ENCODE measurements at regions not wholly inside any gene's neighbourhood (a gene's known extent, or its start where the extent isn't known, plus 50 kb on each side); places are given as distances from the start of the nearest gene placed in this dataset.
"Not testable (repeated sequence)": the region's sequence is repeated elsewhere in the genome, so short reads cannot be mapped to it uniquely, and the experiment has no call there.

GRCh38 chr10:109618748-109619147 is 304.6 kb downstream of the XPNPEP1 start:
- ATAC-seq (ENCODE audit: insufficient number of reproducible peaks, low FRiP score, low read depth): no peak
- Histone ChIP-seq H3K4me1 (ENCODE audit: control insufficient read depth in 1 of 2, low read depth in 2 of 2) (no peaks in the 10 kb centered on the region), H3K27me3 (replicated peaks; ENCODE audit: insufficient read depth) (no peaks in the 10 kb centered on the region), H3K36me3 (no peaks in the 10 kb centered on the region), H3K4me3 (no peak overlapping the region), H3K27ac (no peak overlapping the region), H3K9me3 (no peaks in the 10 kb centered on the region)
- no peak for TF ChIP-seq CTCF (IDR thresholded peaks at IDR 0.05)
- no peak for DNase-seq (ENCODE audit: low spot score)

GRCh38 chr10:109618301-109618700 is 305.0 kb downstream of the XPNPEP1 start:
- DNase-seq (ENCODE audit: low spot score) (no peak), ATAC-seq (ENCODE audit: insufficient number of reproducible peaks, low FRiP score, low read depth) (no peak)
- Histone ChIP-seq H3K4me3 (no peak overlapping the region), H3K27me3 (replicated peaks; ENCODE audit: insufficient read depth) (no peaks in the 10 kb centered on the region), H3K9me3 (no peaks in the 10 kb centered on the region), H3K36me3 (no peaks in the 10 kb centered on the region), H3K27ac (no peak overlapping the region), H3K4me1 (ENCODE audit: control insufficient read depth in 1 of 2, low read depth in 2 of 2) (no peaks in the 10 kb centered on the region)
- TF ChIP-seq CTCF (IDR thresholded peaks at IDR 0.05): no peak

GRCh38 chr10:109616359-109616980 is 306.8 kb downstream of the XPNPEP1 start:
- no peak for TF ChIP-seq CTCF (IDR thresholded peaks at IDR 0.05)
- no peak overlapping the region for H3K4me3 ChIP-seq
- H3K4me1 ChIP-seq (ENCODE audit: control insufficient read depth in 1 of 2, low read depth in 2 of 2): no peaks in the 10 kb centered on the region
- no peak overlapping the region for H3K27ac ChIP-seq
- no peaks in the 10 kb centered on the region for H3K36me3 ChIP-seq
- H3K9me3 ChIP-seq: no peaks in the 10 kb centered on the region
- H3K27me3 ChIP-seq (replicated peaks; ENCODE audit: insufficient read depth): no peaks in the 10 kb centered on the region
- ATAC-seq (ENCODE audit: insufficient number of reproducible peaks, low FRiP score, low read depth) (no peak), DNase-seq (ENCODE audit: low spot score) (no peak)

- not testable (repeated sequence) for DNase-seq (ENCODE audit: low spot score); H3K27me3 ChIP-seq (replicated peaks; ENCODE audit: insufficient read depth); H3K27ac ChIP-seq; H3K36me3 ChIP-seq; ATAC-seq (ENCODE audit: insufficient number of reproducible peaks, low FRiP score, low read depth); H3K4me1 ChIP-seq (ENCODE audit: control insufficient read depth in 1 of 2, low read depth in 2 of 2); H3K9me3 ChIP-seq; H3K4me3 ChIP-seq
These were observed 328.0 kb downstream of the XPNPEP1 start for GRCh38 chr10:109595356-109595755.

GRCh38 chr10:109593682-109594081 is 329.6 kb downstream of the XPNPEP1 start:
- no peak overlapping the region for H3K4me3 ChIP-seq
- no peaks in the 10 kb centered on the region for H3K4me1 ChIP-seq (ENCODE audit: control insufficient read depth in 1 of 2, low read depth in 2 of 2)
- no peak overlapping the region for H3K27ac ChIP-seq
- no peak for TF ChIP-seq CTCF (IDR thresholded peaks at IDR 0.05)
- no peaks in the 10 kb centered on the region for H3K9me3 ChIP-seq
- no peaks in the 10 kb centered on the region for H3K36me3 ChIP-seq
- DNase-seq (ENCODE audit: low spot score) (no peak), ATAC-seq (ENCODE audit: insufficient number of reproducible peaks, low FRiP score, low read depth) (no peak)
- H3K27me3 ChIP-seq (replicated peaks; ENCODE audit: insufficient read depth): no peaks in the 10 kb centered on the region

- ATAC-seq (ENCODE audit: insufficient number of reproducible peaks, low FRiP score, low read depth) (no peak), DNase-seq (ENCODE audit: low spot score) (no peak)
- H3K36me3 ChIP-seq: no peaks in the 10 kb centered on the region
- no peak for TF ChIP-seq CTCF (IDR thresholded peaks at IDR 0.05)
- H3K9me3 ChIP-seq: no peaks in the 10 kb centered on the region
- H3K4me1 ChIP-seq (ENCODE audit: control insufficient read depth in 1 of 2, low read depth in 2 of 2): no peaks in the 10 kb centered on the region
- no peaks in the 10 kb centered on the region for H3K27me3 ChIP-seq (replicated peaks; ENCODE audit: insufficient read depth)
- no peak overlapping the region for H3K4me3 ChIP-seq
- H3K27ac ChIP-seq: no peak overlapping the region
These were observed 330.9 kb downstream of the XPNPEP1 start for GRCh38 chr10:109592391-109592790.
